ENCODE measurements at regions not wholly inside any gene's neighbourhood (a gene's known extent, or its start where the extent isn't known, plus 50 kb on each side); places are given as distances from the start of the nearest gene placed in this dataset.
"Not testable (repeated sequence)": the region's sequence is repeated elsewhere in the genome, so short reads cannot be mapped to it uniquely, and the experiment has no call there.

DNA sequence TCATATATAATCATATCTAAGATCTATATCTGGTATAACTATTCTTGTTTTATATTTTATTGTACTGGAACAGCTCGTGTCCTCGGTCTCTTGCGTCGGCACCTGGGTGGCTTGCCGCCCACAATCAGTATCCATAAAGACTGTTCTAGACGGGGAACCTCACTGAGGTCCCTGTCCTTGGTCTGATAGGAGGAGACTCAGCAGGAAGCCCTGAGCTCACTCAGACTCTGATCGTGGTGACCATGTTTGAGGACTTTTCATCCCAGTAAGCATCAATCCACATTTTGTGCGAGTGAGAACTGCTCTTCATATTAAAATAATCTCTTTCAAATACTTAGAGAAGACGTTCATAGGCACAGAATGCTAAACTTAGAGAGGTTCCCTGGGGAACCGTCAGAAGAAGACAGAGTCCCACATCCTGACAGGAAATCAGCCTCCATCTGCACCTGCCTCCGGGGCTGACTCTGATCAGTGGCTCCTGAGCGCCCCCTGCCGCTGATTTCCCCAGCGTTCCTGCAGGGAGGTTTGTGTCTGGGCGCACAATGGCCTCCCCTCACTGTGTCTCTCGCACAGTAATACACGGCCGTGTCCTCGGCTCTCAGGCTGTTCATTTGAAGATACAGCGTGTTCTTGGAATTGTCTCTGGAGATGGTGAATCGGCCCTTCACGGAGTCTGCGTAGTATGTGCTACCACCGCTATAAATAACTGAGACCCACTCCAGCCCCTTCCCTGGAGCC lies 1065.9 kb downstream of the TMEM121 start:
- H4K20me1 ChIP-seq (ENCODE audit: insufficient read depth, low read length); intact Hi-C loops (cut with micrococcal nuclease; ENCODE audit: unreplicated experiment); H3K4me1 ChIP-seq (ENCODE audit: insufficient read depth, low read length); H3K4me3 ChIP-seq (replicated peaks in 1 of 3; ENCODE audit: insufficient read depth in 1 of 3, low read depth in 2 of 3, low read length in 3 of 3); DNase-seq (ENCODE audit: low spot score); BruUV-seq (replicated peaks); H3K27me3 ChIP-seq (ENCODE audit: control insufficient read depth in 1 of 2, insufficient read depth in 2 of 2, low read length in 2 of 2); H2AFZ ChIP-seq (ENCODE audit: low read length); in situ Hi-C loops (cut with HindIII; ENCODE audit: extremely low pct_ligation_motif_present, low pct_unique_long_range_greater_than_20kb); H3K9ac ChIP-seq (ENCODE audit: insufficient read depth, low read depth, low read length); H3K36me3 ChIP-seq (replicated peaks in 1 of 2; ENCODE audit: control insufficient read depth in 1 of 2, insufficient read depth in 2 of 2, low read length in 2 of 2); H3K4me2 ChIP-seq (ENCODE audit: low read depth, low read length); ATAC-seq; FAIRE-seq; H3K79me2 ChIP-seq (ENCODE audit: insufficient read depth, low read length); CTCF ChIA-PET (ENCODE audit: low intra/inter-chr PET ratio, low total read pairs); POLR2A ChIA-PET; H3K27ac ChIP-seq (ENCODE audit: extremely low read length, insufficient read depth, low read length); H3K9me3 ChIP-seq (ENCODE audit: low read length): not testable (repeated sequence)
- TF ChIP-seq, protein P1, sequence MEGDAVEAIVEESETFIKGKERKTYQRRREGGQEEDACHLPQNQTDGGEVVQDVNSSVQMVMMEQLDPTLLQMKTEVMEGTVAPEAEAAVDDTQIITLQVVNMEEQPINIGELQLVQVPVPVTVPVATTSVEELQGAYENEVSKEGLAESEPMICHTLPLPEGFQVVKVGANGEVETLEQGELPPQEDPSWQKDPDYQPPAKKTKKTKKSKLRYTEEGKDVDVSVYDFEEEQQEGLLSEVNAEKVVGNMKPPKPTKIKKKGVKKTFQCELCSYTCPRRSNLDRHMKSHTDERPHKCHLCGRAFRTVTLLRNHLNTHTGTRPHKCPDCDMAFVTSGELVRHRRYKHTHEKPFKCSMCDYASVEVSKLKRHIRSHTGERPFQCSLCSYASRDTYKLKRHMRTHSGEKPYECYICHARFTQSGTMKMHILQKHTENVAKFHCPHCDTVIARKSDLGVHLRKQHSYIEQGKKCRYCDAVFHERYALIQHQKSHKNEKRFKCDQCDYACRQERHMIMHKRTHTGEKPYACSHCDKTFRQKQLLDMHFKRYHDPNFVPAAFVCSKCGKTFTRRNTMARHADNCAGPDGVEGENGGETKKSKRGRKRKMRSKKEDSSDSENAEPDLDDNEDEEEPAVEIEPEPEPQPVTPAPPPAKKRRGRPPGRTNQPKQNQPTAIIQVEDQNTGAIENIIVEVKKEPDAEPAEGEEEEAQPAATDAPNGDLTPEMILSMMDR (CRISPR knock-in tag; IDR thresholded peaks at IDR 0.05): peak; percentile 41
- WGBS (ENCODE audit: low lambda C conversion rate): 42% methylated on average over 23 of the region's 24 CpGs

DNA sequence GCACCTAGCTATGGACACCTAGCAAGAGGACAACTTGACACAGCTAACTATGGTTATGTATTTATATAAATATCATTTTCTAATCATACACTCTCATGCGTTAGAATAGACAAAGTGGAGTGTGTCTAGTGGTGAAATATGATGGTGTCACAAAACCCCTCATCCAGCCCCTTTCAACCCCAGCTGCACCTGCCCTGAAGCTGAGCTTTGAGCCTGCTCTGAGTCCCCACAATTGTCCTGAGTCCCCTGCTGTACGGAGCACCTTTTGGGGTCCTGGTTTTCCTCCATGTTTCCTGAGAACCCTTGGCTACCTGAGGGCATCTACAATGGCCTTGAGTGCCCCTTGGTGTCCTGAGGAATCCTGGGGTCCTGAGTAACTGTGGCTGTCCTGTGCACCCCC lies 1072.8 kb downstream of the TMEM121 start:
- in situ Hi-C loops (cut with HindIII; ENCODE audit: extremely low pct_ligation_motif_present, low pct_unique_long_range_greater_than_20kb): no loop called here
- Histone ChIP-seq H3K36me3 (replicated peaks in 1 of 2; ENCODE audit: control insufficient read depth in 1 of 2, insufficient read depth in 2 of 2, low read length in 2 of 2) (no peaks in the 10 kb centered on the region), H3K9ac (ENCODE audit: insufficient read depth, low read depth, low read length) (no peak overlapping the region), H2AFZ (ENCODE audit: low read length) (no peak overlapping the region), H3K4me3 (replicated peaks in 1 of 3; ENCODE audit: insufficient read depth in 1 of 3, low read depth in 2 of 3, low read length in 3 of 3) (no peak overlapping the region), H3K4me2 (ENCODE audit: low read depth, low read length) (no peak overlapping the region), H3K4me1 (ENCODE audit: insufficient read depth, low read length) (no peaks in the 10 kb centered on the region), H3K79me2 (ENCODE audit: insufficient read depth, low read length) (no peaks in the 10 kb centered on the region), H3K27ac (ENCODE audit: extremely low read length, insufficient read depth, low read length) (no peak overlapping the region), H3K27me3 (ENCODE audit: control insufficient read depth in 1 of 2, insufficient read depth in 2 of 2, low read length in 2 of 2) (no peaks in the 10 kb centered on the region), H4K20me1 (ENCODE audit: insufficient read depth, low read length) (no peaks in the 10 kb centered on the region), H3K9me3 (ENCODE audit: low read length) (no peaks in the 10 kb centered on the region)
- BruUV-seq (replicated peaks): no TSS peak
- ChIA-PET POLR2A (no interaction called here), CTCF (ENCODE audit: low intra/inter-chr PET ratio, low total read pairs) (no interaction called here)
- no peak for TF ChIP-seq ZNF839 (CRISPR knock-in tag; IDR thresholded peaks at IDR 0.05; ENCODE audit: borderline replicate concordance)
- no peak for TF ChIP-seq ETV5 (CRISPR knock-in tag; IDR thresholded peaks at IDR 0.05; ENCODE audit: borderline replicate concordance)
- no peak for TF ChIP-seq RARA (CRISPR knock-in tag; IDR thresholded peaks at IDR 0.05)
- DNase-seq (ENCODE audit: low spot score) (no peak), ATAC-seq (no peak), FAIRE-seq (no peak)
- intact Hi-C loops (cut with micrococcal nuclease; ENCODE audit: unreplicated experiment): no loop called here
- 3% methylated on average over 2 of the region's 2 CpGs for WGBS (ENCODE audit: low lambda C conversion rate)

Measured in HepG2 (cell line).